Neuronal stem cell (in vitro differentiated cells): ENCODE measurements at regions not wholly inside any gene's neighbourhood (a gene's known extent, or its start where the extent isn't known, plus 50 kb on each side); places are given as distances from the start of the nearest gene placed in this dataset.

ENCODE experiments used
- DNase-seq: peaks from one replicate; pipeline ENCODE4 v3.0.0-alpha.2; 2013; ENCODE audit warnings: low spot score
- H2AFZ ChIP-seq: one replicate; pipeline ENCODE4 v1.6.1; 2013; ENCODE audit warnings: mild to moderate bottlenecking, low read length, inconsistent platforms
- H2AK5ac ChIP-seq: 2 replicates; pipeline ENCODE4 v1.6.1; 2013; ENCODE audit warnings: low read depth, mild to moderate bottlenecking, inconsistent platforms, low read length, moderate library complexity, mixed read lengths
- H2BK120ac ChIP-seq: 2 replicates; pipeline ENCODE4 v1.6.1; 2013; ENCODE audit warnings: low read depth, mild to moderate bottlenecking, inconsistent platforms, low read length, moderate library complexity, mixed read lengths
- H2BK12ac ChIP-seq: one replicate; pipeline ENCODE4 v1.6.1; 2013; ENCODE audit warnings: low read length, inconsistent platforms
- H2BK15ac ChIP-seq: 2 replicates; pipeline ENCODE4 v1.6.1; 2013; ENCODE audit warnings: mild to moderate bottlenecking, low read length, inconsistent platforms, mixed read lengths
- H2BK5ac ChIP-seq: one replicate; pipeline ENCODE4 v1.6.1; 2013; ENCODE audit warnings: inconsistent platforms, mild to moderate bottlenecking, low read length, moderate library complexity
- H3K14ac ChIP-seq: one replicate; pipeline ENCODE4 v1.6.1; 2013; ENCODE audit warnings: low read length, inconsistent platforms
- H3K18ac ChIP-seq: 2 replicates; pipeline ENCODE4 v1.6.1; 2013; ENCODE audit warnings: low read length, inconsistent platforms
- H3K23ac ChIP-seq: 2 replicates; pipeline ENCODE4 v1.6.1; 2013; ENCODE audit warnings: low read depth, mild to moderate bottlenecking, mixed read lengths, low read length, inconsistent platforms; ENCODE audit not compliant: poor library complexity
- H3K27ac ChIP-seq: replicated peaks from 3 replicates; pipeline ENCODE4 v1.5.1; 2013; ENCODE audit warnings: low read length, inconsistent platforms
- H3K27me3 ChIP-seq, 3 experiments: 2 replicates each; pipeline ENCODE4 v1.6.1; 2013; ENCODE audit warnings: low read length in 3 of 3, mild to moderate bottlenecking in 2 of 3, inconsistent platforms in 1 of 3, low read depth in 1 of 3, mixed read lengths in 1 of 3, moderate library complexity in 1 of 3; ENCODE audit not compliant: control insufficient read depth in 3 of 3, insufficient read depth in 3 of 3
- H3K36me3 ChIP-seq, 2 donors: replicated peaks in 1 of 2; 2 replicates each; pipeline ENCODE4 v1.6.1; 2013; ENCODE audit warnings: low read length in 2 of 2; ENCODE audit not compliant: control insufficient read depth in 2 of 2, insufficient read depth in 2 of 2
- H3K4ac ChIP-seq: 2 replicates; pipeline ENCODE4 v1.6.1; 2013; ENCODE audit warnings: inconsistent platforms, mild to moderate bottlenecking, low read length, moderate library complexity
- H3K4me1 ChIP-seq, 2 donors: 1 replicate in 1 of 2; 2 replicates in 1 of 2; pipeline ENCODE4 v1.6.1; 2013; ENCODE audit warnings: low read length in 2 of 2, low read depth in 1 of 2; ENCODE audit not compliant: control insufficient read depth in 2 of 2, insufficient read depth in 1 of 2
- H3K4me2 ChIP-seq: one replicate; pipeline ENCODE4 v1.6.1; 2013; ENCODE audit warnings: mild to moderate bottlenecking, low read length, inconsistent platforms; ENCODE audit not compliant: insufficient read depth, poor library complexity, severe bottlenecking
- H3K4me3 ChIP-seq, 2 donors: 2 replicates each; pipeline ENCODE4 v1.5.1; 2013; ENCODE audit warnings: low read length in 2 of 2, mild to moderate bottlenecking in 2 of 2, inconsistent platforms in 1 of 2, moderate library complexity in 1 of 2
- H3K79me1 ChIP-seq: one replicate; pipeline ENCODE4 v1.6.1; 2013; ENCODE audit warnings: low read depth, mild to moderate bottlenecking, inconsistent platforms, low read length, moderate library complexity
- H3K9ac ChIP-seq: one replicate; pipeline ENCODE4 v1.6.1; 2013; ENCODE audit warnings: mild to moderate bottlenecking, low read depth, low read length, inconsistent platforms; ENCODE audit not compliant: poor library complexity
- H3K9me3 ChIP-seq, 2 donors: replicated peaks in 1 of 2; 2 replicates each; pipeline versions ENCODE3 to v1.6.1; 2013; ENCODE audit warnings: low read length in 2 of 2, mild to moderate bottlenecking in 2 of 2, inconsistent platforms in 1 of 2, low read depth in 1 of 2, mixed read lengths in 1 of 2, moderate library complexity in 1 of 2; ENCODE audit not compliant: control insufficient read depth in 2 of 2, insufficient read depth in 1 of 2
- H4K8ac ChIP-seq: one replicate; pipeline ENCODE4 v1.6.1; 2013; ENCODE audit warnings: low read depth, mild to moderate bottlenecking, inconsistent platforms, low read length, moderate library complexity
- H4K91ac ChIP-seq: one replicate; pipeline ENCODE4 v1.6.1; 2013; ENCODE audit warnings: low read length, low read depth, mild to moderate bottlenecking, inconsistent platforms; ENCODE audit not compliant: poor library complexity
- WGBS, 2 donors: extraction: QIAGEN DNeasy Blood & Tissue Kit; methylation state at CpG; one replicate each; pipeline ENCODE4 v1.1.7; 2013; ENCODE audit warnings: missing lambda C conversion rate in 2 of 2, mixed read lengths in 1 of 2; ENCODE audit not compliant: insufficient read length in 2 of 2, insufficient replicate concordance in 1 of 2; ENCODE audit errors: extremely low coverage in 2 of 2; 5-methylcytosine and 5-hydroxymethylcytosine counted together

DNA sequence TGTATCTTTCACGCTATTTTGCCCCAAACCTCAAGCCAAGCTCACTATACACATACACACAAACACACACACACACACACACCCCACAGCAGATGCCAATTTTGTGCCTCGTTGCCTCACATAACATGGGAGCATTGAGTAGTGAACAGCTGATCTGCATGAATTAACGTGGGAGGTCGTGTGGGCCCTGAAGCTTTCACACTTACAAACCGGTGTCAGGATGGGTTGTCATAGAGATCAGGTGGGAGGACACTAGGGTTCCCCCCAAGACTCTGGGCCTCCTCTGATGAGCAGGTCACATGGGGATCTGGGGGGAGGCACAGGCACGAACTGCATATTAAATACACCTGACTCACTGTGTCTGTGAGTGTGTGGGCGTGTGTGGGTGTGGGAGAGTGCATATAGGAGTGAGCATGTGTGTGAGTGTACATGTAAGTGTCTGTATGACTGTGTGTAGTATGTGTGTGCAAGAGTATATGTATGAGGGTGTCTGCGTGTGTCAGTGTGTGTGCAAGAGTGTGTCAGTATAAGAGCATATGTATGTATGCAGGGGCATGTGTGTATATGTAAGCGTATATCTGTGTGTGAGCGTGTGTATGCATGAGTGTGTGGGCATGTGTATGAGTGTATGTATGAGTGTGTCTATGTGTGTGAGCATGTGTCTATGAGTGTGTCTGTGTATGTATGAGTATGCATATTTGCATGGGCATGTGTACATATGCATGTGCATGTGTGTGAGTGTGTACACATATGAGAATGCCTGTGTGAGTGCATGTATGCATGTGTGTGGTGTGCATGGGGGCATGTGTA lies 370.4 kb downstream of the PREX1 start:
- Histone ChIP-seq H2BK5ac (no peak overlapping the region), H3K27ac (no peak overlapping the region), H3K4me3 (peak overlapping the region in 1 of 2 donors; percentile 43), H4K8ac (no peak overlapping the region), H3K27me3 (peaks cover 0 to 25% (median 0%) of the 10 kb centered on the region in 3 experiments), H3K36me3 (no peaks in the 10 kb centered on the region), H2BK15ac (no peak overlapping the region), H3K23ac (no peak overlapping the region), H4K91ac (no peak overlapping the region), H3K4ac (no peak overlapping the region), H3K79me1 (no peaks in the 10 kb centered on the region), H2AK5ac (no peak overlapping the region), H3K4me1 (peaks cover 5 to 35% of the 10 kb centered on the region in 2 donors), H3K9me3 (no peaks in the 10 kb centered on the region), H2AFZ (no peak overlapping the region), H3K4me2 (no peak overlapping the region), H2BK12ac (peak overlapping the region; percentile 31), H3K9ac (peak overlapping the region; percentile 83), H3K14ac (no peak overlapping the region), H2BK120ac (no peak overlapping the region), H3K18ac (peak overlapping the region; percentile 44)
- DNase-seq, result no peak
- no CpG with 5 or more reads among the region's 10 CpGs for WGBS, 2 donors

DNA sequence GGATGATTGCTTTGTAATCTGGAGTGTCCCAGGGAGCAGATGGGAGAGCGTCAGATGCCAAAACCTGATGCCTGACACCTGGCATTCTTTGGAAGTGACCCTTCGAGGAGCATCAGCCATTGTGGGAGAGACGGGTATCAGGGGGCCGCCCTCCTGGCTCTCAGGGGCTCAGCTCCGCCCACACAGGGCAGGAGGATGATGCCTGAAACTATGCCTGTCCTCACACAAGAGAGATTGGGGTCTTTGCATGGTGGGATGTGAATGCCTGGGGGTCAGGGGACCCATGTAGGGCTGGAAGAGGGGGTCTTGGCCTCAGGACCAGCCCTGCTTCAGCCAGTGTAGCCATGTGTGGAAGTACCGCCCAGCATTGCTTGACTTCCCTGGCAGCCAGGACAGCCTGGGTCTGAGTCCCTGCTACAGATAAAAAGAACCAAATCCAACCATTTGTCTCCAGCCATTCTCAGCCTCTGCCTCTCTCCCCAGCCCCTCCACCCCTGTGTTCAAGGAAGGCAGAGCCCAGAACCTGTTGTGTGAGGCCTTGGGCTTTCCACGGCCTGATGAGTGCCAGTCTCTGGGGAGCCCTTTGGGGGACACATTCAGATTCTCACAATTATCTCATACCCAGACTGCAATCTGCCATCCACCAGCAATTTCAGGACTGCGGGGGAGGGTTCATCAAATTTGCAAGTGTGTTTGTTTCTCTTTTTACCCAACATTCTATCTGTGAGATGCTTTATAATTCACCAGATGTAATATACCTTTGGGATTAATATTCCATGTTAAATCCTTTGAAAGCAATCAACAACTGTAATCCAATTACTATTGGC lies 371.2 kb downstream of the PREX1 start:
- Histone ChIP-seq H4K8ac (no peak overlapping the region), H3K14ac (no peak overlapping the region), H3K4me2 (no peak overlapping the region), H3K9me3 (peaks cover 0 to 1% of the 10 kb centered on the region in 2 donors), H2AFZ (peak overlapping the region; percentile 57), H3K4me1 (peaks cover 5 to 35% of the 10 kb centered on the region in 2 donors), H3K36me3 (no peaks in the 10 kb centered on the region), H3K79me1 (no peaks in the 10 kb centered on the region), H2BK120ac (no peak overlapping the region), H4K91ac (no peak overlapping the region), H3K4me3 (no peak overlapping the region), H3K4ac (no peak overlapping the region), H3K9ac (no peak overlapping the region), H2BK12ac (no peak overlapping the region), H2BK5ac (no peak overlapping the region), H3K27ac (peak overlapping the region; percentile 55), H3K18ac (peak overlapping the region; percentile 53), H2AK5ac (no peak overlapping the region), H3K27me3 (peaks cover 0 to 22% (median 0%) of the 10 kb centered on the region in 3 experiments), H2BK15ac (no peak overlapping the region), H3K23ac (no peak overlapping the region)
- no CpG with 5 or more reads among the region's 8 CpGs for WGBS, 2 donors
- DNase-seq, result no peak

DNA sequence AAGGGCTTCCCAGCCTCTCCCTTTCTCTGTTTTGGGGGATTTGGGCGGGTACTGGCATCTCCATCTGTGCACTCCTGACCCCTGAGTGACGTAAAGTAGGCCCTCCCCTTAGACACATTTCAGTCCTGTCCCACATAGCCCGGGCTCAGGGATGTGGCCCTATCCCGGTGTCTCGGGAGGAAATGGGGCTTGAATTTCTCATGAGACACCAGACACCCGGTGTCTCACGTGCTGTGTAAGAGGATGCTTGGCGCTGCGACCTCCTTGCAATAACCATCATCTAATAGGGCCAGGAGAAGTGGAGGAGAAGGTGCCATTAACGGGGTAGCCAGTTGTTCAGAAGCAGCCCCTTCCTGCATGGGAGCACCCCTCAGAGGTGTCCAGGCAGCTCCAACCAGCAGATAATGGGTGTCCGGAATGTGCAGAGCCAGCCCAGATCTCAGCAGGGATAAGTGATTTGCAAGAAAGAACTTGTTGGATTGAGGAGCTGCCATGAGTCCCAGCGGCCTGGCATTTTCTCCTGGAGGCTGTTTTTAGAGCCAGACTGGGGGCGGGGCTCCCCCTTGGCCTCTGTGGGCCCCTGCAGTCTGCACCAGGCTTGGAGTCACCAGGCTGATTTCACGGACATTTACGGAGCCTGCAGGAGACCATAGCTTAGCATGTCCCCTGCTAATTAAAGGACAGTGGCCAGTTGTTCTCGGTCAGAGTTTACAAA lies 372.0 kb downstream of the PREX1 start:
- Histone ChIP-seq H4K91ac (peak overlapping the region; percentile 94), H2AFZ (peak overlapping the region; percentile 57), H3K18ac (peak overlapping the region; percentile 95), H4K8ac (no peak overlapping the region), H3K14ac (peak overlapping the region; percentile 59), H3K23ac (no peak overlapping the region), H2BK120ac (peak overlapping the region; percentile 73), H3K4me2 (no peak overlapping the region), H3K27ac (peak overlapping the region; percentile 55), H2BK15ac (peak overlapping the region; percentile 60), H2AK5ac (peak overlapping the region; percentile 76), H3K79me1 (no peaks in the 10 kb centered on the region), H3K36me3 (no peaks in the 10 kb centered on the region), H2BK5ac (peak overlapping the region; percentile 82), H2BK12ac (peak overlapping the region; percentile 98), H3K27me3 (peaks cover 0 to 19% (median 0%) of the 10 kb centered on the region in 3 experiments), H3K4me3 (no peak overlapping the region), H3K9me3 (peaks cover 0 to 1% of the 10 kb centered on the region in 2 donors), H3K9ac (no peak overlapping the region), H3K4ac (no peak overlapping the region), H3K4me1 (peaks cover 5 to 33% of the 10 kb centered on the region in 2 donors)
- peak; percentile 59 for DNase-seq
- no CpG with 5 or more reads among the region's 16 CpGs for WGBS, 2 donors
